Activated naive CD4-positive, alpha-beta T cell treated with anti-CD3 and anti-CD28 coated beads, Interleukin-2, amount 50 U/mL, for 24 hours (primary cell): ENCODE measurements at regions not wholly inside any gene's neighbourhood (a gene's known extent, or its start where the extent isn't known, plus 50 kb on each side); places are given as distances from the start of the nearest gene placed in this dataset.
"Not testable (repeated sequence)": the region's sequence is repeated elsewhere in the genome, so short reads cannot be mapped to it uniquely, and the experiment has no call there.

ENCODE experiments used
- H3K27ac Mint-ChIP-seq: one replicate; pipeline ENCODE4 v1.8.0; 2021; ENCODE audit warnings: mild to moderate bottlenecking, mixed read lengths
- H3K27me3 Mint-ChIP-seq: one replicate; pipeline ENCODE4 v1.8.0; 2021; ENCODE audit warnings: mixed read lengths
- H3K36me3 Mint-ChIP-seq: one replicate; pipeline ENCODE4 v1.8.0; 2021; ENCODE audit warnings: mixed read lengths
- H3K4me1 Mint-ChIP-seq: one replicate; pipeline ENCODE4 v1.8.0; 2021; ENCODE audit warnings: mixed read lengths
- H3K4me3 Mint-ChIP-seq: one replicate; pipeline ENCODE4 v1.8.0; 2021; ENCODE audit warnings: mild to moderate bottlenecking, mixed read lengths
- H3K9me3 Mint-ChIP-seq: one replicate; pipeline ENCODE4 v1.8.0; 2021; ENCODE audit warnings: mixed read lengths

DNA sequence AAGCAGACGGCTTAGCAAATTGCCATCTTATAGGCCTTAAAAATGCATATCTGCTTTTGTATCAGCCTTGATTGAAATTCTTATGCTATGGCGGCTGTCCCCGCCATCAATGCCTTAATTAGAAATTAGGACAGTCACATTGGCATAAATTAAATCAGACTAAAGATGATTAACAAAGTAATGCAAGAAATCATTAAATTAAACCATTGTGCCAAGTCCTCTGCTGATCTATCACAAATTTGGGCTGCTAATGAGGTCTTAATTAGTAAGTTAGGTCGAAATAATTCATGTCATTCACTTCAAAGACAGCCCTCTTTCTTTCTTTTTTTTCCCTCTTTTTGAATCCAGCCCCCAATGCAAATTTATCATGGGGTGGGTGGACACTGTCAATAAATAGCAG, 159.3 kb downstream of the MIAT start:
- H3K9me3 Mint-ChIP-seq, result no peaks in the 10 kb centered on the region
- no peak overlapping the region for H3K4me3 Mint-ChIP-seq
- H3K36me3 Mint-ChIP-seq, result peaks cover 34% of the 10 kb centered on the region
- H3K27me3 Mint-ChIP-seq, result no peaks in the 10 kb centered on the region
- H3K27ac Mint-ChIP-seq, result no peak overlapping the region
- no peaks in the 10 kb centered on the region for H3K4me1 Mint-ChIP-seq

DNA sequence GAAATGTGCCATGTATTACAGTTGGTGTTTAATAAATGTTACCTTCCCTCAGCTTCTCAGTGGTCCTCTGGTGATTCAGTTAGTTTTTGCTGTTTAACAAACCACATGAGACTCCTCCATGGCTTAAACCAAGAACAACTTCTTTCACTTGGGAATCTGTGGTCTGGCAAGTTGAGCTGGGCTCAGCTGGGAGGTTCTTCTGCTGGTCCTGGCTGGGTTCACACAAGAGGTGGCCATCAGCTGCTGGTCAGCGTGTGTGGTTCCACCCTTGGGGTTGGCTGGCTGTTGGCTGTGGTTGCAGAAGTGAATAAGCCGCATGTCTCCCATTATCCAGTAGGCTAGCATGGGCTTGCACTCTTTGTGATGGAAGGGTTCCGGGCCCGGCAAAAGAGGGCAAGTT, 160.5 kb downstream of the MIAT start:
- Mint-ChIP-seq H3K27me3 (no peaks in the 10 kb centered on the region), H3K27ac (no peak overlapping the region), H3K4me1 (no peaks in the 10 kb centered on the region), H3K36me3 (peaks cover 29% of the 10 kb centered on the region), H3K4me3 (no peak overlapping the region), H3K9me3 (no peaks in the 10 kb centered on the region)

- Mint-ChIP-seq H3K27ac (no peak overlapping the region), H3K4me1 (no peaks in the 10 kb centered on the region), H3K9me3 (no peaks in the 10 kb centered on the region)
Observed at GRCh38 chr22:26821854-26822253, 164.5 kb downstream of the MIAT start.

DNA sequence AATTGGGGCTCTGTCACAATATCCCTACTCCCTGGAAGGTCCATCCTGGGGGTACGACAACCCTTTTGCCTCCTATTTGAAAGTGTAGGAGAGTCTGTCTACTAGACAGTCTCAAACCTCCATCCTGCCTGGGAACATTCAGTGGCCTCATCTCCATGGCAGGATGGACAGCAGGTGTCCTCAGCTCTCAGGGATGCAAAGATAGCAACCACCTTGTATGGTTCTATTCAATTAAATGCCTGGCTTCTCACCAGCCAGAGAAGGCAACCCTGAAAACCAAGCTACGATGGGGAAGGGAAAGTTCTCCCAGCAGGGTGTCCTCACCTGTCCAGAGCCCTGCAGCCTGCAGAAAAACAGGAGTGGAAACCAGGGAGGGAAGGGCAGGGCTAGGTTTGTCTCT, 164.9 kb downstream of the MIAT start:
- peaks cover 15% of the 10 kb centered on the region for H3K36me3 Mint-ChIP-seq
- H3K4me3 Mint-ChIP-seq, result no peak overlapping the region
- H3K27ac Mint-ChIP-seq, result no peak overlapping the region
- H3K4me1 Mint-ChIP-seq, result no peaks in the 10 kb centered on the region
- H3K9me3 Mint-ChIP-seq, result no peaks in the 10 kb centered on the region
- no peaks in the 10 kb centered on the region for H3K27me3 Mint-ChIP-seq

More at GRCh38 chr22:26821854-26822253, 164.5 kb downstream of the MIAT start:
- Mint-ChIP-seq H3K4me3 (no peak overlapping the region), H3K27me3 (no peaks in the 10 kb centered on the region), H3K36me3 (peaks cover 18% of the 10 kb centered on the region)

GRCh38 chr22:26823966-26824365, 166.6 kb downstream of the MIAT start:
- H3K27ac Mint-ChIP-seq, result no peak overlapping the region
- peaks cover 2% of the 10 kb centered on the region for H3K36me3 Mint-ChIP-seq
- H3K4me3 Mint-ChIP-seq, result no peak overlapping the region
- H3K4me1 Mint-ChIP-seq, result no peaks in the 10 kb centered on the region
- H3K27me3 Mint-ChIP-seq, result no peaks in the 10 kb centered on the region
- no peaks in the 10 kb centered on the region for H3K9me3 Mint-ChIP-seq

GRCh38 chr22:26825960-26826935, 168.9 kb downstream of the MIAT start:
- Mint-ChIP-seq H3K27me3 (no peaks in the 10 kb centered on the region), H3K36me3 (peaks cover 2% of the 10 kb centered on the region), H3K4me3 (no peak overlapping the region), H3K9me3 (no peaks in the 10 kb centered on the region), H3K4me1 (no peaks in the 10 kb centered on the region), H3K27ac (no peak overlapping the region)

GRCh38 chr22:26827611-26828010, 170.2 kb downstream of the MIAT start:
- Mint-ChIP-seq H3K27ac (no peak overlapping the region), H3K4me1 (no peaks in the 10 kb centered on the region), H3K36me3 (peaks cover 2% of the 10 kb centered on the region), H3K27me3 (no peaks in the 10 kb centered on the region), H3K4me3 (no peak overlapping the region), H3K9me3 (no peaks in the 10 kb centered on the region)

DNA sequence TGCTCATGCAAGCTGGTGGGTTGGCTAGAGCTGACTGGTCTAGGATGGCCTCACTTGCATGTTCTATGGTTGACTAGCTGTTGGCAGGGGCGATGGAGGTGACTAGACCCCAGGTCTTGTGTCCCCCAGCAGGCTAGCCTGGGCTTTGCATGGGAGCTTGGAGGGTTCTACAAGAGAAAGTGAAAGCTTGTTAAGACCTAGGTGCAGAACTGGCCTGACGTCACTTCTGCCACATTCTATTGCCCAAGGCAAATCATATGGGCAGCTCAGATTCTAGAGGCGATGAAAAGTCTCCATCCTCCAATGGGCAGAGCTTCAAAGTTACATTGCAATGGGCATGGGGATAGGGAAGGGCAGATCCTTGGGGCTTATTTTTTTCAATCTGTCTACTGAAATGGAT, 170.9 kb downstream of the MIAT start:
- Mint-ChIP-seq H3K27me3 (no peaks in the 10 kb centered on the region), H3K27ac (no peak overlapping the region), H3K4me3 (no peak overlapping the region), H3K9me3 (no peaks in the 10 kb centered on the region), H3K4me1 (no peaks in the 10 kb centered on the region), H3K36me3 (peaks cover 2% of the 10 kb centered on the region)

- no peak overlapping the region for H3K27ac Mint-ChIP-seq
- no peaks in the 10 kb centered on the region for H3K27me3 Mint-ChIP-seq
- no peaks in the 10 kb centered on the region for H3K9me3 Mint-ChIP-seq
- no peaks in the 10 kb centered on the region for H3K4me1 Mint-ChIP-seq
- H3K4me3 Mint-ChIP-seq, result no peak overlapping the region
- no peaks in the 10 kb centered on the region for H3K36me3 Mint-ChIP-seq
Observed at GRCh38 chr22:26830837-26831236, 173.4 kb downstream of the MIAT start.

DNA sequence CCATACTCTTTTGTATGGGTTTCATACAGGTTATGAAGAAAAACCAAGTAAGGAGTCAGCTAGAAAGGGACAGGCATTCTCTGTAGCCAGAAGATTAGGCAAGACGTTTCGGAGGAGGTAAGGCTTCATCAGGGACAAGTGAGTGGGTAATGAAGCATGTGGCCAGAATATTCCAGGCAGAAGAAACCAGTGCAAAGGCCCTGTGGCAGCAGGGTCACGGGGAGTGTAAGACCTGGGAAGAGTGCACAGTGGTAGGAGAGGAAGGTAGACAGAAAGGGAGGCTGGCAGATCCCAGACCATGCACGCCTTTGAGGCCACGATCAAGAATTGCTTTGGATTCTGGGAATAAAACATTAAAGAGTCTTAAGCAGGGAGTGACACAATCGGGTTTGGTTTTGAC, 177.6 kb downstream of the MIAT start:
- no peak overlapping the region for H3K4me3 Mint-ChIP-seq
- no peak overlapping the region for H3K27ac Mint-ChIP-seq
- H3K4me1 Mint-ChIP-seq, result no peaks in the 10 kb centered on the region
- no peaks in the 10 kb centered on the region for H3K27me3 Mint-ChIP-seq
- H3K9me3 Mint-ChIP-seq, result no peaks in the 10 kb centered on the region
- no peaks in the 10 kb centered on the region for H3K36me3 Mint-ChIP-seq

DNA sequence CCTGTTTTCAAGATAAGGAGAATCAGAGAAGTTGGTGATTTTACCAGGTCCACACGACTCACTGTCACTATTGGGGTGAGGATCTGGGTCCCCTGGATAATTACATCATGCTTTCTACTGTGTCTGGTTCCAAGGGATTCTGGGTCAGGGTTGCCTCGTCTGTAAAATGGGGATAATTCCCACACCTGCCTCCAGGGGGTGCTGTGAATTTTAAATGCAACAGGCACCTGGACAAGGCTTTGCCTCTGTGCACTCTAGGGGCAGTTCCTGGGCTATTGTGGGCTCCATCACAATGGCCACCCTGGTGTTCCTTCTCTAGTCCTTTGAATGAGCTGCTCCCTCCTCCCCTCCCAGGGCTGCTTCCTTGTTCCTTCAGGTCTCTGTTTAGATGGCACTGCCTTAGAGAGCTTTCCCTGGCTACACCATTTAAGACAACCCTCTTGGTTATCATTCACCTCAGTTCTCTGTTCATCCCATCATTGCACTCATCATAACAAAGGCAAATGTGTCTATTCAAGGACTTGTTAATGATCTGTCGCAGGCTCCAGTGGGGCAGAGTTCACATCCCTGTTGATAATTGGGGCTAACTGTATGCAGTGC, 178.6 kb downstream of the MIAT start:
- H3K27ac Mint-ChIP-seq, result no peak overlapping the region
- H3K9me3 Mint-ChIP-seq, result no peaks in the 10 kb centered on the region
- no peaks in the 10 kb centered on the region for H3K27me3 Mint-ChIP-seq
- H3K36me3 Mint-ChIP-seq, result peaks cover 2% of the 10 kb centered on the region
- no peaks in the 10 kb centered on the region for H3K4me1 Mint-ChIP-seq
- no peak overlapping the region for H3K4me3 Mint-ChIP-seq

DNA sequence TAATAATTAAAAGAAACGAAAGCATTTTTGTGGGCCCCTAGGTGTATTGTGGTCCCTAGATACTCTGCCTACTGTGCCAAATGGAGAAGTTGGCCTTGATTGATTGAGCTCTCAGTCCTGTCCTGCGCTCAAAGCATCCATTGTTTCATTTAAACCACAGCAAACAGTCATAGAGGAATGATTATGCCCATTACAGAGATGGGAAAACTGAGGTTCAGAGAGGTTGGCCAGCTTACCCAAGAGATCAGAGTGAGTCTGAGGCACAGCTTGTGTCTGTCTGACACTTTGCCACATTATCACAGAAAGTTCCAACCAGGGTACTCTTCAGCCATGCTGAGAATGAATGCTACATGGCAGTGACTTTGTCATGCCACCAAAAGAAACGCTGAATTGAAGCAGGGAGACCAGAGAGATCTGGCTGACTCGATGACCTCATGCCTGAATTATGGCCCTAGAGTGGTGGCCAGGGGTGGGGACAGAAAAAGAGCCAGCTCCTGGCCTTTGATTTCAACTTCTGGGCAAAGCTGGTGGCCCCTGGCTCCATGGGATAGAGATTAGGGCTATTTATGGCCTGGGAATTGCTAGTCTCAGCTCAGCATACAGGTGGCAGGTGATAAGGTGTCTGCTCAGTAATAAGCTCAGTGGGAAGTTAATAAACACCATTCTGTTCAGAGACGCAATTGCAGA, 180.5 kb downstream of the MIAT start:
- Mint-ChIP-seq H3K27ac (no peak overlapping the region), H3K9me3 (no peaks in the 10 kb centered on the region), H3K27me3 (no peaks in the 10 kb centered on the region), H3K4me3 (no peak overlapping the region), H3K4me1 (no peaks in the 10 kb centered on the region), H3K36me3 (peaks cover 2% of the 10 kb centered on the region)

DNA sequence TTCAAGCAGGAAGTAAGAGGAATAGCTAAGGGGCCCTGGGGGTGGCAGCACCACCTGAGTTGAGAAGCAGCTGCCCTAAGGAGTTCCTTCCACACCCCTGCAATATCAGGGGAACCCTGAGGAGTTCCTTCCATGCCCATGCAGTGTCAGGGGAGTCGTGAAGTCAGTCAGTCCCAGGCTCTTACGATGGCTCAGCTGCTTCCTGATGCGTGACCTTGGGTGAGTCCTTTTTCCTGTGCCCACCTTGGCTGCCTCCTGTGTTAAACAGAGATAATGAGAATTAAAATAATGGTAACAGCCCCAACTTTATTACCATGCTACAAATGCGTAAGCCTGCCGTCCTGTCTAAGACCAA, 181.1 kb downstream of the MIAT start:
- no peak overlapping the region for H3K4me3 Mint-ChIP-seq
- H3K4me1 Mint-ChIP-seq, result no peaks in the 10 kb centered on the region
- H3K27me3 Mint-ChIP-seq, result no peaks in the 10 kb centered on the region
- no peaks in the 10 kb centered on the region for H3K9me3 Mint-ChIP-seq
- H3K36me3 Mint-ChIP-seq, result peaks cover 2% of the 10 kb centered on the region
- no peak overlapping the region for H3K27ac Mint-ChIP-seq

DNA sequence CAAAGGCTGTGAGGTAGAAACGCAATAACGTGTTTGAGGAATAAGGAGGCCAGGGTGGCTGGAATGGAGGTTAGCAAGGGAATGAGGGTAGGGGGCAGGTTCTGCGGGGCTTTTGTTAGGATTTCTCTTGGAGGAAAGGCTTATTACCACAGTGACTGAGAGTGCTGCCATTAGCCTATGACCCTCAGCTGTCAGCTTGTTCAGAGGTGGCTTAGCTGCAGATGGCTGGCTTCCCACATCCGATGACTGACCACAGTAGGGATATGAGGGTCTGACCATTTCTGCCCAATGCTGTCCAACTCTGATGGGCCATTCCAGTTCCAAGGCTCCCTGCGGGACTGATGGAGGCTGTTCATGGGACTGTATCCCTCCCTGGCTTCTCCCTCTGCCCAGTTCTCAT, 181.8 kb downstream of the MIAT start:
- no peak overlapping the region for H3K4me3 Mint-ChIP-seq
- H3K4me1 Mint-ChIP-seq, result no peaks in the 10 kb centered on the region
- H3K27me3 Mint-ChIP-seq, result no peaks in the 10 kb centered on the region
- peaks cover 2% of the 10 kb centered on the region for H3K36me3 Mint-ChIP-seq
- H3K27ac Mint-ChIP-seq, result no peak overlapping the region
- no peaks in the 10 kb centered on the region for H3K9me3 Mint-ChIP-seq

DNA sequence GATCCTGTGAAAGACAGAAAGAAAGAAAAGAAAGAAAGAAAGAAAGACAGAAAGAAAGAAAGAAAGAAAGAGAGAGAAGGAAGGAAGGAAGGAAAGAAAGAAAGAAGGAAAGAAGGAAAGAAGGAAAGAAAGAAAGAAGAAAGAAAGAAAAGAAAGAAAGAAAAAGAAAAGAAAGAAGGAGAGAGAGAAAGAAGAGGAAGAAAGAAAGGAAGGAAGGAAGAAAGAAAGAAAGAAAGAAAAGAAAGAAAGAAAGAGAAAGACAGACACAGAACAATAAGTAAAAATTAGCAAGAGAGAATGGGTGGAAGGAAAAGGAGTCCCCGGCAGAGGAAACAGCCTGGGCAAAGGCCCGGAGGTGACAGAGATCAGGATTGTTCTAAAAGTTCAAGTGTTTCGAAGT, 183.4 kb downstream of the MIAT start:
- not testable (repeated sequence) for H3K27me3 Mint-ChIP-seq, H3K9me3 Mint-ChIP-seq

DNA sequence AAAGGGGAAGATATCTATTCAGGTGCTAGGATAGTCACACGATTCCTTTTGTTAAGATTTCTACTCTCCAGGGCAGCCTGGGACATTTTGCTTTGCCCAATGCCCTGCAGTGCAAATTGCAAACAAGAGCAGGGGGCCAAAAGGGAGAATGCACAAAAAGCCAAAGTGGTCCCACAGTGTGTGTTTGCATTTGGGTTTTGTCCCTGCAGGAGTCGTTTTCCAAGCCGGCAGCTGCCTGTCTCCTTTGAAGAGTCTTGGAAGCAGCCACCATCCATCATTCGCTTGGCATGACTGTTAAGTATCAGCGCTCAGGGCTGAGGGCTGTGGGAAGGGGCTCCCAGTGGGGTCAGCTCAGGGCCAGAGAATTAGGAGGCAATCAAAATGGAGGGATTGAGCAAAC, 184.7 kb downstream of the MIAT start:
- H3K4me3 Mint-ChIP-seq, result no peak overlapping the region
- H3K36me3 Mint-ChIP-seq, result peaks cover 2% of the 10 kb centered on the region
- H3K9me3 Mint-ChIP-seq, result no peaks in the 10 kb centered on the region
- H3K27ac Mint-ChIP-seq, result no peak overlapping the region
- H3K27me3 Mint-ChIP-seq, result no peaks in the 10 kb centered on the region
- no peaks in the 10 kb centered on the region for H3K4me1 Mint-ChIP-seq

More for the DNA sequence above, 183.4 kb downstream of the MIAT start:
- H3K27ac Mint-ChIP-seq, H3K4me3 Mint-ChIP-seq, H3K36me3 Mint-ChIP-seq, H3K4me1 Mint-ChIP-seq: not testable (repeated sequence)
